Prostate gland (tissue), 2 donors: ENCODE measurements at regions not wholly inside any gene's neighbourhood (a gene's known extent, or its start where the extent isn't known, plus 50 kb on each side); places are given as distances from the start of the nearest gene placed in this dataset.

Experiments
- CTCF ChIP-seq, 4 experiments: fragments of 200-600 bp in 2 of 4; fragments of 450-650 bp in 2 of 4; sonication (generic) in 2 of 4; IDR thresholded peaks; 1 replicate in 3 of 4; 2 replicates in 1 of 4; pipeline ENCODE4 v1.5.1; 2016 to 2019; ENCODE audit warnings: antibody characterized with exemption in 4 of 4, mild to moderate bottlenecking in 2 of 4, moderate library complexity in 2 of 4
- POLR2A ChIP-seq: fragments of 450-650 bp; IDR thresholded peaks from one replicate; pipeline ENCODE4 v1.6.1; 2016; ENCODE audit warnings: antibody characterized with exemption, mild to moderate bottlenecking

GRCh38 chr18:28757466-28758008, 580.6 kb upstream of the CDH2 start:
- TF ChIP-seq CTCF (IDR thresholded peaks at IDR 0.05), result no peak
- TF ChIP-seq POLR2A, result no peak
